SH-SY5Y (cell line): ENCODE measurements at regions not wholly inside any gene's neighbourhood (a gene's known extent, or its start where the extent isn't known, plus 50 kb on each side); places are given as distances from the start of the nearest gene placed in this dataset.

Experiments used
- GATA2 ChIP-seq: IDR thresholded peaks from 2 replicates; pipeline ENCODE4 v1.6.1; 2011; ENCODE audit warnings: mild to moderate bottlenecking, low read depth, low read length
- GATA3 ChIP-seq: IDR thresholded peaks from 2 replicates; pipeline ENCODE4 v1.6.1; 2011; ENCODE audit warnings: low read depth, mild to moderate bottlenecking, low read length, moderate library complexity

GRCh38 chr10:107443326-107443725, 278.8 kb upstream of the SORCS1 start:
- TF ChIP-seq GATA2, result no peak
- TF ChIP-seq GATA3, result no peak
